GM12891 (cell line): ENCODE measurements at regions not wholly inside any gene's neighbourhood (a gene's known extent, or its start where the extent isn't known, plus 50 kb on each side); places are given as distances from the start of the nearest gene placed in this dataset.

ENCODE experiments used
- PAX5 ChIP-seq: IDR thresholded peaks from 2 replicates; pipeline ENCODE4 v1.6.1; 2011; ENCODE audit warnings: low read length, moderate library complexity, mild to moderate bottlenecking; ENCODE audit not compliant: insufficient read depth, severe bottlenecking
- POLR2A ChIP-seq: IDR thresholded peaks from 2 replicates; pipeline ENCODE4 v1.6.1; 2011; ENCODE audit warnings: low read depth, low read length, control low read depth
- POLR2AphosphoS5 ChIP-seq: IDR thresholded peaks from 2 replicates; pipeline ENCODE4 v1.6.1; 2011; ENCODE audit warnings: low read depth, low read length, control low read depth
- TAF1 ChIP-seq: IDR thresholded peaks from 2 replicates; pipeline ENCODE4 v1.6.1; 2011; ENCODE audit warnings: low read depth, low read length, control low read depth

- TF ChIP-seq POLR2AphosphoS5 (no peak), PAX5 (no peak), POLR2A (no peak), TAF1 (no peak)
These were observed 108.9 kb downstream of the ENGASE start for GRCh38 chr17:79183293-79184158.
